GM23338 (cell line): ENCODE measurements at regions not wholly inside any gene's neighbourhood (a gene's known extent, or its start where the extent isn't known, plus 50 kb on each side); places are given as distances from the start of the nearest gene placed in this dataset.

Experiments
- CREB1 ChIP-seq: fragments of 250-450 bp; sonication (Bioruptor Pico); IDR thresholded peaks from 2 replicates; pipeline ENCODE4 v1.5.0; 2020; ENCODE audit warnings: low read depth, mild to moderate bottlenecking, moderate library complexity
- EZH2 ChIP-seq: fragments of 200-600 bp; sonication (generic); IDR thresholded peaks from one replicate; pipeline ENCODE4 v1.8.0; 2017; ENCODE audit warnings: antibody characterized with exemption, mild to moderate bottlenecking, low read depth; ENCODE audit not compliant: unreplicated experiment
- EZH2phosphoT487 ChIP-seq: fragments of 200-600 bp; sonication (generic); IDR thresholded peaks from one replicate; pipeline ENCODE4 v1.8.1; 2018; ENCODE audit warnings: antibody characterized with exemption; ENCODE audit not compliant: unreplicated experiment
- JUNB ChIP-seq: IDR thresholded peaks from one replicate; pipeline ENCODE4 v1.6.1; 2016; ENCODE audit warnings: antibody characterized with exemption; ENCODE audit not compliant: unreplicated experiment
- NANOG ChIP-seq: IDR thresholded peaks from 2 replicates; pipeline ENCODE4 v1.6.1; 2016; ENCODE audit warnings: antibody characterized with exemption, borderline replicate concordance
- POLR2AphosphoS5 ChIP-seq: IDR thresholded peaks from 2 replicates; pipeline ENCODE4 v1.6.1; 2016; ENCODE audit warnings: antibody characterized with exemption, low read depth
- STAT1 ChIP-seq: IDR thresholded peaks from one replicate; pipeline ENCODE4 v1.6.1; 2016; ENCODE audit warnings: antibody characterized with exemption; ENCODE audit not compliant: unreplicated experiment
- ZNF114 ChIP-seq: fragments of 250-450 bp; sonication (Bioruptor Pico); IDR thresholded peaks from 2 replicates; pipeline ENCODE4 v1.5.0; 2020; ENCODE audit warnings: mild to moderate bottlenecking, moderate library complexity
- ZNF331 ChIP-seq: fragments of 250-450 bp; sonication (Bioruptor Pico); IDR thresholded peaks from 2 replicates; pipeline ENCODE4 v1.5.0; 2020; ENCODE audit warnings: low read depth, mild to moderate bottlenecking, moderate library complexity
- TF ChIP-seq, protein P1 (sequence below), 2 experiments: fragments of 200-600 bp in 1 of 2; sonication (generic) in 1 of 2; conservative IDR thresholded peaks; 2 replicates each; pipeline versions ENCODE4 v1.5.1 to v1.6.1; 2016 to 2017; ENCODE audit warnings: antibody characterized with exemption in 2 of 2, low read depth in 2 of 2, mild to moderate bottlenecking in 2 of 2, moderate library complexity in 1 of 2
- TF ChIP-seq, protein P2 (sequence below): IDR thresholded peaks from one replicate; pipeline ENCODE4 v1.6.1; 2018; ENCODE audit warnings: antibody characterized with exemption; ENCODE audit not compliant: unreplicated experiment
- TF ChIP-seq, protein P3 (sequence below): IDR thresholded peaks from 2 replicates; pipeline ENCODE4 v1.6.1; 2016; ENCODE audit warnings: antibody characterized with exemption

- TF ChIP-seq, protein P1, sequence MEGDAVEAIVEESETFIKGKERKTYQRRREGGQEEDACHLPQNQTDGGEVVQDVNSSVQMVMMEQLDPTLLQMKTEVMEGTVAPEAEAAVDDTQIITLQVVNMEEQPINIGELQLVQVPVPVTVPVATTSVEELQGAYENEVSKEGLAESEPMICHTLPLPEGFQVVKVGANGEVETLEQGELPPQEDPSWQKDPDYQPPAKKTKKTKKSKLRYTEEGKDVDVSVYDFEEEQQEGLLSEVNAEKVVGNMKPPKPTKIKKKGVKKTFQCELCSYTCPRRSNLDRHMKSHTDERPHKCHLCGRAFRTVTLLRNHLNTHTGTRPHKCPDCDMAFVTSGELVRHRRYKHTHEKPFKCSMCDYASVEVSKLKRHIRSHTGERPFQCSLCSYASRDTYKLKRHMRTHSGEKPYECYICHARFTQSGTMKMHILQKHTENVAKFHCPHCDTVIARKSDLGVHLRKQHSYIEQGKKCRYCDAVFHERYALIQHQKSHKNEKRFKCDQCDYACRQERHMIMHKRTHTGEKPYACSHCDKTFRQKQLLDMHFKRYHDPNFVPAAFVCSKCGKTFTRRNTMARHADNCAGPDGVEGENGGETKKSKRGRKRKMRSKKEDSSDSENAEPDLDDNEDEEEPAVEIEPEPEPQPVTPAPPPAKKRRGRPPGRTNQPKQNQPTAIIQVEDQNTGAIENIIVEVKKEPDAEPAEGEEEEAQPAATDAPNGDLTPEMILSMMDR (conservative IDR thresholded peaks at IDR 0.05; ENCODE audit: low read depth in 2 of 2), result no peak
- TF ChIP-seq JUNB, result no peak
- TF ChIP-seq EZH2, result no peak
- TF ChIP-seq ZNF331 (CRISPR knock-in tag), result no peak
- no peak for TF ChIP-seq POLR2AphosphoS5
- TF ChIP-seq, protein P2, sequence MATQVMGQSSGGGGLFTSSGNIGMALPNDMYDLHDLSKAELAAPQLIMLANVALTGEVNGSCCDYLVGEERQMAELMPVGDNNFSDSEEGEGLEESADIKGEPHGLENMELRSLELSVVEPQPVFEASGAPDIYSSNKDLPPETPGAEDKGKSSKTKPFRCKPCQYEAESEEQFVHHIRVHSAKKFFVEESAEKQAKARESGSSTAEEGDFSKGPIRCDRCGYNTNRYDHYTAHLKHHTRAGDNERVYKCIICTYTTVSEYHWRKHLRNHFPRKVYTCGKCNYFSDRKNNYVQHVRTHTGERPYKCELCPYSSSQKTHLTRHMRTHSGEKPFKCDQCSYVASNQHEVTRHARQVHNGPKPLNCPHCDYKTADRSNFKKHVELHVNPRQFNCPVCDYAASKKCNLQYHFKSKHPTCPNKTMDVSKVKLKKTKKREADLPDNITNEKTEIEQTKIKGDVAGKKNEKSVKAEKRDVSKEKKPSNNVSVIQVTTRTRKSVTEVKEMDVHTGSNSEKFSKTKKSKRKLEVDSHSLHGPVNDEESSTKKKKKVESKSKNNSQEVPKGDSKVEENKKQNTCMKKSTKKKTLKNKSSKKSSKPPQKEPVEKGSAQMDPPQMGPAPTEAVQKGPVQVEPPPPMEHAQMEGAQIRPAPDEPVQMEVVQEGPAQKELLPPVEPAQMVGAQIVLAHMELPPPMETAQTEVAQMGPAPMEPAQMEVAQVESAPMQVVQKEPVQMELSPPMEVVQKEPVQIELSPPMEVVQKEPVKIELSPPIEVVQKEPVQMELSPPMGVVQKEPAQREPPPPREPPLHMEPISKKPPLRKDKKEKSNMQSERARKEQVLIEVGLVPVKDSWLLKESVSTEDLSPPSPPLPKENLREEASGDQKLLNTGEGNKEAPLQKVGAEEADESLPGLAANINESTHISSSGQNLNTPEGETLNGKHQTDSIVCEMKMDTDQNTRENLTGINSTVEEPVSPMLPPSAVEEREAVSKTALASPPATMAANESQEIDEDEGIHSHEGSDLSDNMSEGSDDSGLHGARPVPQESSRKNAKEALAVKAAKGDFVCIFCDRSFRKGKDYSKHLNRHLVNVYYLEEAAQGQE, result no peak
- TF ChIP-seq EZH2phosphoT487, result no peak
- TF ChIP-seq CREB1 (CRISPR knock-in tag), result no peak
- TF ChIP-seq STAT1, result no peak
- TF ChIP-seq, protein P3, sequence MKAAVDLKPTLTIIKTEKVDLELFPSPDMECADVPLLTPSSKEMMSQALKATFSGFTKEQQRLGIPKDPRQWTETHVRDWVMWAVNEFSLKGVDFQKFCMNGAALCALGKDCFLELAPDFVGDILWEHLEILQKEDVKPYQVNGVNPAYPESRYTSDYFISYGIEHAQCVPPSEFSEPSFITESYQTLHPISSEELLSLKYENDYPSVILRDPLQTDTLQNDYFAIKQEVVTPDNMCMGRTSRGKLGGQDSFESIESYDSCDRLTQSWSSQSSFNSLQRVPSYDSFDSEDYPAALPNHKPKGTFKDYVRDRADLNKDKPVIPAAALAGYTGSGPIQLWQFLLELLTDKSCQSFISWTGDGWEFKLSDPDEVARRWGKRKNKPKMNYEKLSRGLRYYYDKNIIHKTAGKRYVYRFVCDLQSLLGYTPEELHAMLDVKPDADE, result no peak
- TF ChIP-seq NANOG, result no peak
- TF ChIP-seq ZNF114 (CRISPR knock-in tag), result no peak
Measured at GRCh38 chr1:177801790-177802189, 168.1 kb downstream of the SEC16B start.
